Effector memory CD4-positive, alpha-beta T cell (primary cell): ENCODE measurements at regions not wholly inside any gene's neighbourhood (a gene's known extent, or its start where the extent isn't known, plus 50 kb on each side); places are given as distances from the start of the nearest gene placed in this dataset.
"Not testable (repeated sequence)": the region's sequence is repeated elsewhere in the genome, so short reads cannot be mapped to it uniquely, and the experiment has no call there.

Source experiments
- DNase-seq, 3 donors: peaks; one replicate each; pipeline ENCODE4 v3.0.0-alpha.2; 2020
- H3K27ac ChIP-seq: 2 replicates; pipeline ENCODE4 v1.7.0; 2013; ENCODE audit warnings: mild to moderate bottlenecking, low read length, moderate library complexity; ENCODE audit not compliant: insufficient read depth, poor library complexity, severe bottlenecking
- H3K27me3 ChIP-seq: replicated peaks from 2 replicates; pipeline ENCODE4 v1.7.0; 2013; ENCODE audit warnings: mild to moderate bottlenecking, low read length; ENCODE audit not compliant: insufficient read depth, control insufficient read depth, poor library complexity, severe bottlenecking
- H3K36me3 ChIP-seq: 2 replicates; pipeline ENCODE4 v1.7.0; 2013; ENCODE audit warnings: mild to moderate bottlenecking, low read length, moderate library complexity; ENCODE audit not compliant: control insufficient read depth, insufficient read depth
- H3K4me1 ChIP-seq: 2 replicates; pipeline ENCODE4 v1.7.0; 2013; ENCODE audit warnings: low read length, mild to moderate bottlenecking; ENCODE audit not compliant: control insufficient read depth, insufficient read depth, poor library complexity, severe bottlenecking
- H3K4me3 ChIP-seq: 2 replicates; pipeline ENCODE4 v1.7.0; 2013; ENCODE audit warnings: low read length, low read depth, mild to moderate bottlenecking; ENCODE audit not compliant: insufficient read depth, poor library complexity, severe bottlenecking
- H3K9me3 ChIP-seq: 2 replicates; pipeline ENCODE4 v1.7.0; 2013; ENCODE audit warnings: mild to moderate bottlenecking, low read length, moderate library complexity; ENCODE audit not compliant: control insufficient read depth

DNA sequence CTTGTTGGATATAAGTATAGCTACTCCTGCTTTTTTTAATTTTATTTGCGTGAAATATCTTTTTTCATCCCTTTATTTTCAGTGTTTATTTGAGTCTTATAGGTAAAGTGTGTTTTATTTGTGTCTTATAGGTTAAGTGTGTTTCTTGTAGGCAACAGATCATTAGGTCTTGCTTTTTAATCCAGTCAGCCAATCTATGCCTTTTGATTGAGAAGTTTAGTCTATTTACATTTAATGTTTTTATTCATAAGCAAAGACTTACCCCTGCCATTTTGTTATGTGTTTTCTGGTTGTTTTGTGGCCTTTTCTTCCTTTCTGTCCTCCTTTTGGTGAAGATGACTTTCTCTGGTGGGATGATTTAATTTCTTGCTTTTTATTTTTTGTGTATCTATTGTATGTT lies 232.0 kb downstream of the RAP2B start:
- H3K36me3 ChIP-seq, result no peaks in the 10 kb centered on the region

DNA sequence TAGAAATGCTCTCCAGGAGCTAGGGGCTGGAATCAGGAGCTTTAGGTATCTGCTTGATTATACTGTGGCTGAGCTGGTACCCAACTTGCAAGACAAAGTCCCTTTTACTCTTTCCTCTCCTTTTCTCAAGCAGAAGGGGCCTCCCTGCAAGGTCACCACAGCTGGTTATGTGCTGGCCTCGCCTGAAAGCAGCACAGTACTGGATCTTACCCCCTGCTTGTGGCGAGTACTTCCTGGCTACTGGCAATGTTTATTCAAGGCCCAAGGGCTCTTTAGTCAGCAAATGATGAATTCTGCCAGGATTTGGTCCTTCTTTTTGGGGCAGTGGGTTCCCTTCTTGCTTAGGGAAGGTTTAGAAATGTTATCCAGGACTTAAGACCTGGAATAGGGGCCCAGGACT lies 234.6 kb downstream of the RAP2B start:
- Histone ChIP-seq H3K27ac (no peak overlapping the region), H3K36me3 (no peaks in the 10 kb centered on the region), H3K4me1 (no peaks in the 10 kb centered on the region), H3K4me3 (no peak overlapping the region), H3K27me3 (no peaks in the 10 kb centered on the region), H3K9me3 (no peaks in the 10 kb centered on the region)
- DNase-seq, result no peak

More for the DNA sequence above, 232.0 kb downstream of the RAP2B start:
- no peak for DNase-seq
- Histone ChIP-seq H3K4me3 (no peak overlapping the region), H3K27me3 (no peaks in the 10 kb centered on the region), H3K4me1 (no peaks in the 10 kb centered on the region), H3K9me3 (no peaks in the 10 kb centered on the region), H3K27ac (no peak overlapping the region)

DNA sequence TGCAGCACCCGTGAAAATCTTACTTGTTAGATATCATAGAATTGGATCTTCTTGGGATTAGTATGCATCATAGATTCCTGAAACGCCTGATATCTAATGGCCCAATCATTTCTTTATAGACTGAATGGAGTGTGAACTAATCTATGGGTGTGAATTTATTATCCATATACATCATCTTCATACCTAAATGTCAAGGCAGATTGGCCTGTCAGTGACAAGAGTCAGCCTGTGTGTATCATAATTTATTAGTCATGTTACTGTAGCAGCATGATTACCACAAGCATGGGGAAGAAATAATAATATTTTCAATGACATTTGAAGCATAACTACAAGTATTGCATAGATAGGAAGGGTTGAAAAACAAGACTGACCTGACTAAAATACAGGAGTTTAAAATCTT lies 235.8 kb downstream of the RAP2B start:
- H3K4me1 ChIP-seq, result no peaks in the 10 kb centered on the region
- no peak for DNase-seq
- H3K9me3 ChIP-seq, result no peaks in the 10 kb centered on the region
- H3K27ac ChIP-seq, result no peak overlapping the region
- H3K27me3 ChIP-seq, result no peaks in the 10 kb centered on the region
- H3K4me3 ChIP-seq, result no peak overlapping the region
- no peaks in the 10 kb centered on the region for H3K36me3 ChIP-seq

DNA sequence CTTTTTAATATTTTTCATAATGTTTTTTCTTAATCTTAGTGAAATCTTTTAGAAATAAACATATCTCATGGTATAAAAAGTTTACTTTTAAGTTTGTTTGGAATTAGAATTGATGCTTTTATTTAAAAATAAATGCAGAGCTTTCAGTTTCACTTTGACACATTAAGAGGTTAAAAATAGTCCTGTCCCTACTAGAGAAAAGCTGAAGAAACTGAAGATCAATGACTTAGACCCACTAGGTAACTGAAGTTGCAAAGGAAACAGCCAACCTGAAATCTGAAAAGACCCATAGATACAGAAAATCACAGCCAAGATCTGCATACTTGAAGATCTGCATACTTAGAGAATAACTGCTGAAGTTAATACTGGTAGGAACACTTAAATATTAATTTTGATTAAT lies 237.6 kb downstream of the RAP2B start:
- Histone ChIP-seq H3K4me3 (no peak overlapping the region), H3K27me3 (no peaks in the 10 kb centered on the region), H3K36me3 (no peaks in the 10 kb centered on the region), H3K9me3 (no peaks in the 10 kb centered on the region), H3K27ac (no peak overlapping the region), H3K4me1 (no peaks in the 10 kb centered on the region)
- DNase-seq, result no peak

DNA sequence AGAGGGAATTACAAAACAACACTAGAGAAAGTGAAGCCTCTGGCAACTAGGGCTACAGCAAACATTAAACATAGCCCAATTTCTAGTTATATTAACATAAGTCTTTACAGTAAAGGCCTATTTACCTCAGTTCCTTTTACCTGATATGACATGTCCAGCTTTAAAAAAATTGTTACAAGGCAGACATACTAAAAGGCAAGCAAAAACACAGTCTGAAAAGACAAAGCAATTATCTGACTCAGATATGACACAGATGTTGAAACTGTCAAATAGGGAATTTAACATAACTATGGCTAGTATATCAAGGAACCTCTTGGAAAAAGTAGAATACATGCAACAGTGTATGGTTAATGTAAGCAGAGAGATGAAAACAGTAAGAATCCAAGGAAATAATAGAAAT lies 238.6 kb downstream of the RAP2B start:
- Histone ChIP-seq H3K27me3 (no peaks in the 10 kb centered on the region), H3K36me3 (no peaks in the 10 kb centered on the region), H3K4me1 (no peaks in the 10 kb centered on the region), H3K9me3 (no peaks in the 10 kb centered on the region), H3K27ac (no peak overlapping the region), H3K4me3 (no peak overlapping the region)
- no peak for DNase-seq

DNA sequence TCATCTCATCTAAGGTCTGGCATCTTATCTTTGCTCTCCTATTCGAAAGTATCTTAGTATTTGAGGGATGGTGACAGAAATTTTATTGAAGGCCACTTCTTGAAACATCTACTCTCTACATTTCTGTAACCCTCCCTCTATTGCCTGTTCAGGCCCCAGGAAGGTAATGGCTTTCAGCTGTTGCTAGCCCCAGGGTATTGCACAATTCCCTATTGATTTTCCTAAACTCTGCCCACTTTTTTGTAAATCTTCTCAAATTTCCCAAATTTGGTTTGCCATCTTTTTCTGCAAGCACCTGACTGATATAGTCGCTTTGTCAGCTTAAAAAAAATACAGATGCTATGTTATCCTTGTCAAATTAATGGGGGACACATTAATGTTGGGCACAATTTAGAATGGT lies 242.1 kb downstream of the RAP2B start:
- no peak for DNase-seq
- Histone ChIP-seq H3K36me3 (no peaks in the 10 kb centered on the region), H3K27me3 (no peaks in the 10 kb centered on the region), H3K9me3 (no peaks in the 10 kb centered on the region), H3K4me1 (no peaks in the 10 kb centered on the region), H3K4me3 (no peak overlapping the region), H3K27ac (no peak overlapping the region)

DNA sequence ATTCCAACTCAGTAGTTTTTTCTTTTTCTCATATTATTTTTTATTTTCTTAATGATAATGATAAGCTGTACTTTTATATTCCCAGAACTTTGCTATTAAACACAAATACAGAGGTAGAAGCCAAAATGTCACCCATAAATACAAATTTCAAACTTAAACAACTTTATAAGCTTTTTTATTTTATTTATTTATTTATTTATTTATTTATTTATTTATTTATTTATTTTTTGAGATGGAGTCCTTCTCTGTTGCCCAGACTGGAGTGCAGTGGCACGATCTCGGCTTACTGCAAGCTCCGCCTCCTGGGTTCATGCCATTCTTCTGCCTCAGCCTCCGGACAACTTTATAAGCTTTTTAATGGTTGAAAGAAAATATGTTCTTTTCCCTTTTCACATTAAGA lies 243.3 kb downstream of the RAP2B start:
- not testable (repeated sequence) for H3K27ac ChIP-seq, H3K4me3 ChIP-seq, H3K4me1 ChIP-seq, H3K36me3 ChIP-seq, DNase-seq, H3K9me3 ChIP-seq, H3K27me3 ChIP-seq

DNA sequence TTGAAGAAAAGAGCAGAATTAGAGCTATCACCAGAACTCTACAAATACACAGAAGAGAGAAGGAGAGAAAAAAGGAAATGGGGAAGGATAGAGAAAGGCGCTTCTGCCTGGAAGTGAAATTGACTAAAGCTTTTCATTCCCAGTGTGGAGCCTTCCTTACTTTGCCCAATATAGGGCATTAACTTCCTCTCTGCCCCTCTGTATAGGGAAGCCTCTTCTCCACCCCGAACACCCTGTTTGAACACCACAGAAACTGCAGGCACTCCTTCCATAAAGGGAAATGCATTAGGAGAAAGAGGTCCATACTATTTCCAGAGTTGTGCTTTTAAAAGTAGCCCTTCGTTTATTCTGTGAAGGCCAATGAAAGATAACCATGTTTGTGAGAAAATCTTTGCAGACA lies 248.5 kb downstream of the RAP2B start:
- Histone ChIP-seq H3K4me1 (no peaks in the 10 kb centered on the region), H3K9me3 (no peaks in the 10 kb centered on the region), H3K4me3 (no peak overlapping the region), H3K27ac (no peak overlapping the region), H3K27me3 (no peaks in the 10 kb centered on the region), H3K36me3 (no peaks in the 10 kb centered on the region)
- DNase-seq, result no peak

DNA sequence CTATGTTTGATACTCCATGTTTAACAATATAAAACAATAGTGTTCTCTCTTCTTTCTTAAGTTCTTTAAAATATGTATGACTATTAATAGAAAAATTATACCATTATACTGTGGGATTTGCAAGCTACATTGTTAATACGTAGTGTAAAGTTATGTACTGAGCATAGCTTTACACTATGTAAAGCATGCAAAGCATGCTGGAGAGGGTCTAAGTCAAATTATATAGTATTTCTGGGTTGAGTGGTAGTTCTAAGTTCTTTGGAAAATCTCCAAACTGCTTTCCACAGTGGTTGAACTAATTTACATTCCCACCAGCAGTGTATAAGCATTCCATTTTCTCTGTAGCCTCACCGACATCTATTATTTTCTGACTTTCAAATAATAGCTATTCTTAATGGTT lies 253.0 kb downstream of the RAP2B start:
- Histone ChIP-seq H3K9me3 (no peaks in the 10 kb centered on the region), H3K4me1 (no peaks in the 10 kb centered on the region), H3K36me3 (no peaks in the 10 kb centered on the region), H3K27ac (no peak overlapping the region), H3K27me3 (no peaks in the 10 kb centered on the region), H3K4me3 (no peak overlapping the region)
- no peak for DNase-seq

DNA sequence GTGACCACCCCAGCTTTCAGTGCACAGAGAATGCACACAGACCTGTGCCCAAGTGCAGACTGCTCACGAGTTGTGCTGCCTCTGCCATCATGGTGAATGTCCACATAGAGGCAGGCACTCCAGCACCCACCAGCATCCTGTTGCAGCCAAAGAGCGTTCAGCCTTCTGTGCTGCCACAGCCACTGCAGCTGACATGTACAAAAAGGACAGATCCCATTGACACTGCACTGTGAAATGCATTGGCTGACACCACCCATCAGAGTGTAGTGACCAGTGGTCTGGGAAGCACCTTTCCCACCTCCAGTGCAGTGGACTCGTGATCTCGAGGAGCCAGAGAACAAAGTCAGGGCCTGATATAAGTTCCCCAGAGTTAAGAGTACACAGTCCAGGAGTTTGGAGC lies 260.3 kb downstream of the RAP2B start:
- H3K4me1 ChIP-seq, result no peaks in the 10 kb centered on the region
- H3K4me3 ChIP-seq, result no peak overlapping the region
- no peaks in the 10 kb centered on the region for H3K9me3 ChIP-seq
- no peaks in the 10 kb centered on the region for H3K27me3 ChIP-seq
- DNase-seq, result no peak
- H3K36me3 ChIP-seq, result no peaks in the 10 kb centered on the region
- H3K27ac ChIP-seq, result no peak overlapping the region

DNA sequence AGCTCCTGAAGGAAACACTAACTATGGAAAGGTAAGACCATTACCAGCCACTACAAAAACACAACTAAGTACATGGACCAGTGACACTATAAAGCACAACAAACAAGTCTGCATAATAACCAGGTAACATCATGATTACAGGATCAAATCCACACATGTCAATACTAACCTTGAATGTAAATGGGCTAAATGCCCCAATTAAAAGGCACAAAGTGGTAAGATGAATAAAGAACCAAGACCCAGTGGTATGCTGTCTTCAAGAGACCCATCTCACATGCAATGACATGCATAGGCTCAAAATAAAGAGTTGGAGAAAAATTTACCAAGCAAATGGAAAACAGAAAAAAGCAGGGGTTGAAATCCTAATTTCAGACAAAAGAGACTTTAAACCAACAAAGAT lies 261.8 kb downstream of the RAP2B start:
- not testable (repeated sequence) for H3K36me3 ChIP-seq, H3K4me3 ChIP-seq, DNase-seq, H3K27ac ChIP-seq, H3K4me1 ChIP-seq, H3K9me3 ChIP-seq, H3K27me3 ChIP-seq
